CD4-positive, alpha-beta T cell treated with Interleukin-6 at 100 ng/mL for 8 hours (primary cell): ENCODE measurements at regions not wholly inside any gene's neighbourhood (a gene's known extent, or its start where the extent isn't known, plus 50 kb on each side); places are given as distances from the start of the nearest gene placed in this dataset.
A peak's percentile ranks its signal among the peaks of the same experiment; 100 is the strongest.
"Not testable (repeated sequence)": the region's sequence is repeated elsewhere in the genome, so short reads cannot be mapped to it uniquely, and the experiment has no call there.

Experiments
- DNase-seq: peaks from one replicate; pipeline ENCODE4 v3.0.0-alpha.2; 2020; ENCODE audit warnings: mixed read lengths, low spot score

GRCh38 chr7:142568435-142569097, 180.7 kb upstream of the PRSS1 start:
- no peak for DNase-seq

GRCh38 chr7:142567201-142568075, 181.8 kb upstream of the PRSS1 start:
- no peak for DNase-seq

GRCh38 chr7:142566271-142566670, 183.0 kb upstream of the PRSS1 start:
- no peak for DNase-seq

DNA sequence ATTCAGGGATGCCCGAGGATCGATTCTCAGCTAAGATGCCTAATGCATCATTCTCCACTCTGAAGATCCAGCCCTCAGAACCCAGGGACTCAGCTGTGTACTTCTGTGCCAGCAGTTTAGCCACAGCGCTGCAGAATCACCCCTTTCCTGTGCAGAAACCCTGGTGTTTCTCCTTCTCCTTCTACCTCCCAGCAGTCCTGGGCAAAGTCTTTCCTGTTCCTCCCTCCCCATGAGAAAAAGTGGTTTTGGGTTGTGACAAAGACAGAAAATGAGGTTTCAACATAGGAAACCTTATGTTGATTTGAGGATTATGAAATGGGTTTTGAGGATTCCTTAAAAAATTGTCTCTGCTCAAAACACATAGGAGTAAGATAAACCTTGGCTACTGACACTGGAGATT, 185.1 kb upstream of the PRSS1 start:
- DNase-seq: not testable (repeated sequence)

- DNase-seq: no peak
Measured at GRCh38 chr7:142563470-142563869, 185.8 kb upstream of the PRSS1 start.

- DNase-seq: no peak
Measured at GRCh38 chr7:142562688-142563087, 186.6 kb upstream of the PRSS1 start.

GRCh38 chr7:142561396-142561795, 187.9 kb upstream of the PRSS1 start:
- not testable (repeated sequence) for DNase-seq

DNA sequence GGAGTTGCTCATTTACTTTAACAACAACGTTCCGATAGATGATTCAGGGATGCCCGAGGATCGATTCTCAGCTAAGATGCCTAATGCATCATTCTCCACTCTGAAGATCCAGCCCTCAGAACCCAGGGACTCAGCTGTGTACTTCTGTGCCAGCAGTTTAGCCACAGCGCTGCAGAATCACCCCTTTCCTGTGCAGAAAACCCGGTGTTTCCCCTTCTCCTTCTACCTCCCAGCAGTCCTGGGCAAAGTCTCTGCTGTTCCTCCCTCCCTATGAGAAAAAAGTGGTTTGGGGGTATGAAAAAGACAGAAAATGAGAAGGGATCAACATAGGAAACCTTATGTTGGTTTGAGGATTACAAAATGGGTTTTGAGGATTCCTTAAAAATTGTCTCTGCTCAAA, 188.5 kb upstream of the PRSS1 start:
- not testable (repeated sequence) for DNase-seq

DNA sequence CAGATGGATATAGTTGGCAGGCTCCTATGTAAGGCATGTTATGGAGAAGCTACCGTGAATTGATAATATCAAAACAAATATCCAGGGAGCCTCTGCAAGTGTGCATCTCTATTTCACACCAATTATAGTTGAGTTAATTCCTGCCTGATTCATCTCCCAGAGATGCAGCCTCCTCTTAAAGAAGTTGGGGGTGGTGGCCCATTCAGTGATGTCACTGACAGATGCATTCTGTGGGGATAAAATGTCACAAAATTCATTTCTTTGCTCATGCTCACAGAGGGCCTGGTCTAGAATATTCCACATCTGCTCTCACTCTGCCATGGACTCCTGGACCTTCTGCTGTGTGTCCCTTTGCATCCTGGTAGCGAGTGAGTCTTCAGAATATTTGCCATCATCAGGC, 189.1 kb upstream of the PRSS1 start:
- no peak for DNase-seq

DNA sequence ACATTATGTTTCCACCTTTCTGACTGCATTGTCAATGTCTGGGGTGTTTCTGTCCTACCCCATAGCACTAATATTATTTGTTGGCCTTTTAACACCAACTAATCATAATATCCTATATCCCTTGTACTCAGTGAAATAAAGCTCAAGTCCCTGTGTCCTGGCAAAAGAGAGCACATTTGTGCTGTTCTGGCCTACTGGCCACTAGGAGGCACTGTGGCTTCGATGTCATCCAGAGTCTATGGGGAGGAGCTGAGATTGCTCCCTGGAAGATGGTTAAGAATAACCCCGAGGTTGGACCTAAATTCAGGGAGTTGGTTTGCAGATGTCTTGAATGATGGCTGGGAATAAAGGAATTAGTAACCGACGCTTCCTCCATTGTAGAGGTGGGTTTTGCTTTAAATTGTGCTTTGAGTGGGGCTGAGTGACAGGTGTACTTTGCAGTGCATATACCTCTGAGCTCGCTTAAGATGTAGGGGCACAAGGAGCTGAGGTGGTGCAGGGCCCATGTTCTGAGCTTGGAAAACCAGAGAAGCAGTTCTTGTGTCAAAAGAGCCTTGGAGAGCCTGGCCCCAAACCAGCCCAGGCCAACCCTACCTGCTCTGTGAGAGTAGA, 191.2 kb upstream of the PRSS1 start:
- DNase-seq: peak; percentile 42

DNA sequence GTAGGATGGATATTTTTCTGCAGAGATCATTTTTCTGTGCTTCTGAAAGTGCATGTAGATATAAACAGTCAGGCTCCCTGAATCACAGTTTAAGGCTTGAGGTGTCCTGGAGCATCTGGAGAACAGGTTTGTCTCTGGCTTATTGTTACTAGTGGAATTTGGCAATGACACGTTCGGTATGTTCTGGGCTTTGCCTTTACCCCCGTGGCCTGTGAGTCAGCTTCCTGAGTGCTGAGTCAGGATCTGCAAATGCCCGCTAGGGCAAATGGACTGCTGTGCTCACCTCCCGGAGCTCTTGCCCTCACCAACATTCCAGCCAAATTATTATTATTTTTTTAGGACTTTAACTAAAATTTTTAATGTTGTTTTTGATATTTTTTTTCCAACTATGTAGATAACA, 192.5 kb upstream of the PRSS1 start:
- no peak for DNase-seq

DNA sequence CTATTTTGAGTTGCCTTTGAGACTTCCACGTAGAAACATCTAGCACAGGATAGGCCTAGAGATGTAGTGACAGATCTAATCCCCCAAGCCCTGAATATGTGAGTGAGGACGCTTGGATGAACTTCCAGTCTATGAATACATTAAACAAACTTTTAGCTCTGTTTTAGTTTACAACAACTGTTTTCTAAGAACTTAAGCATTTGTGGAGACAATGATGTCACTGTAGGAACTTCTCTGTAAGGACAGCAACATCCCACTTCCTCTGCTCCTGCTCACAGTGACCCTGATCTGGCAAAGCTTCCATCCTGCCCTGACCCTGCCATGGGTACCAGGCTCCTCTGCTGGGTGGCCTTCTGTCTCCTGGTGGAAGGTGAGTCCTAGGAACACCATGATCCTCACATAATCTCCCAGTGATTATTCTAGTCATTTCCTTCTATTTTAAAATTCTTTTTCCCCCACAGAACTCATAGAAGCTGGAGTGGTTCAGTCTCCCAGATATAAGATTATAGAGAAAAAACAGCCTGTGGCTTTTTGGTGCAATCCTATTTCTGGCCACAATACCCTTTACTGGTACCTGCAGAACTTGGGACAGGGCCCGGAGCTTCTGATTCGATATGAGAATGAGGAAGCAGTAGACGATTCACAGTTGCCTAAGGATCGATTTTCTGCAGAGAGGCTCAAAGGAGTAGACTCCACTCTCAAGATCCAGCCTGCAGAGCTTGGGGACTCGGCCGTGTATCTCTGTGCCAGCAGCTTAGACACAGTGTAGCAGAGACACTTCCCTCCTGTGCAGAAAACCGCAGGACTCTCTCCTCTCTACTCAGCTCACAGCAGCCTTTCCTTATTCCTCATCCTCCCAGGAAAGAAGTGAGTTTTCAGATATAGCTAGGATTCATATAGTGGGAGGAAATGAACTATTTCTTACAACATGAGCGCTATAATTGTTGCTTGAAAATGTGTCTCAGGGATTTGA, 194.4 kb upstream of the PRSS1 start:
- no peak for DNase-seq

GRCh38 chr7:142553216-142553615, 196.1 kb upstream of the PRSS1 start:
- DNase-seq: no peak

GRCh38 chr7:142548978-142549377, 200.3 kb upstream of the PRSS1 start:
- no peak for DNase-seq

GRCh38 chr7:142546452-142546851, 202.8 kb upstream of the PRSS1 start:
- DNase-seq: no peak

GRCh38 chr7:142542942-142543341, 206.3 kb upstream of the PRSS1 start:
- no peak for DNase-seq

DNA sequence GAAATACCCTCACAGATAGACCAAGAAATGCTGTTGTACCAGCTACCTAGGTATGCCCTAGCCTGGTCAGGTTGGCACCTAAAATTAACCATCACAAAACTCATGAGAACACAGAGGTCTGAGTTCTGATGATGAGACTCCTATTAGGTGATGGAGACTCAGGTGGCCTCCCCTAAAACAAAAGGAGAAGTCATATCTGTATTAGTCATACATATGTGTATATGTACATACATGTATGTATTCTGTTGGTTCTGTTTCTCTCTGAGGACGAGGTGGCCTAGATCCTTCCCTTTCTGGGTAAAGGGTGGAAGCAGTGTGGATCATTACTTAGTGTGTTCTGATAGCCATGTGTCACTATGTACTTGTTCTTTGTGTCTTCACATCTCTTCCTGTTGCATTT, 207.2 kb upstream of the PRSS1 start:
- no peak for DNase-seq

DNA sequence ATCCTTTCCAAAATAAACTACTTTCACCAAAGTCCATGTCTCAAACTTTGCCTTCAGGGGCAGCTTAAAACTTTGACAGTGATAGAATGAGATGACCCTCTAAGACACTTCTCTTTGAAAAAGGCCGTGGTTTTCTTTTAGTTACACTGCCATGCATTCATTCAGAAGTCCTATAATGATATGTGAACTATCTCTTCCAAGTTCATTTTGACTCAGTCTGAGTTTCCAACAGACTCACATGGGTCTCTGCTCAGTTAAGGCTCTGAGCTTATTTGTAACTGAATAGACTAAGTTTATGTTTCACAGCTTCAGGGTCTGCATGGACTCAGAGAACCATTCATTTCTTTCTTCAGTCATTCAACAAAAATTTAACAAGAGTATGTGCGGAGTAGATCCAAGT, 208.9 kb upstream of the PRSS1 start:
- DNase-seq: no peak

DNA sequence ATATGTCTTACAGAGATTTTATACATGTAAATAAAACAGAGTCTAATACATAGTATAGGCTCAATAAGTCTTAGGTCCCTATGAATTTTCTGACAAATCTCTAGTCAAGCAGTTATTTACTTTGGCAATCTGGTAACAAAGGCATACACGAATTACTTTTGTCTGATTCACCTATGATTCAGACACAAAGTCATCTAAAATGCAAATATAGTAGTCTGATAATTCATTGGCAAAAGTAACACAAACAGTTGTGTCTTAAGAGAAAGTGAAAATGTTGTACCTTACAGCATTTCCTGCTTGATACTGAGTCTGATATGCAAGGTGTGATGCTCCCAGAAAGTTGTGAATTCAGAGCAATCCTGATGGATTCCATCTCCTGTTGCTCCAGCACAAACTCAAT, 209.4 kb upstream of the PRSS1 start:
- no peak for DNase-seq

- DNase-seq: no peak
Measured at GRCh38 chr7:142537760-142538159, 211.5 kb upstream of the PRSS1 start.

GRCh38 chr7:142535123-142535779, 214.0 kb upstream of the PRSS1 start:
- DNase-seq: peak; percentile 64
